ENCODE measurements at regions not wholly inside any gene's neighbourhood (a gene's known extent, or its start where the extent isn't known, plus 50 kb on each side); places are given as distances from the start of the nearest gene placed in this dataset.

DNA sequence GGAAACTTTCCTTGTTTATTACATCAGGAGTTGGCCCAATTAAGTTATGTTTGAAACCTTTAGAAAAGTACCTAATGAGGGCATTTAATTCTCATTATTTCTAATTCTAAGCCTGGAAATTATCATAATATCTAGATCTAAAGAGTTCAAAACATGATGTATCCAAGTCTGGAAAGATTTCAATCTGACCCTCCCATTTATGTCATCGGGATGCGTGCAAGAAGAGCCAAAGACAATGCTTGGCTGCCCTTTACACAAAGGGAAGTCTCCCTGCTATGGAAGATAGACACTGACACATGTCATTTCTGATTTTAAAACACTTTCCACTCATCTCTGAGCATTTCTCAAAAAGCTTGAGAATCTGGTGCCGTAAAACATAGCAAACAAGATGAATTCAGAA is 222.4 kb downstream of the ANTXR2 start:
- TF ChIP-seq, protein P1, sequence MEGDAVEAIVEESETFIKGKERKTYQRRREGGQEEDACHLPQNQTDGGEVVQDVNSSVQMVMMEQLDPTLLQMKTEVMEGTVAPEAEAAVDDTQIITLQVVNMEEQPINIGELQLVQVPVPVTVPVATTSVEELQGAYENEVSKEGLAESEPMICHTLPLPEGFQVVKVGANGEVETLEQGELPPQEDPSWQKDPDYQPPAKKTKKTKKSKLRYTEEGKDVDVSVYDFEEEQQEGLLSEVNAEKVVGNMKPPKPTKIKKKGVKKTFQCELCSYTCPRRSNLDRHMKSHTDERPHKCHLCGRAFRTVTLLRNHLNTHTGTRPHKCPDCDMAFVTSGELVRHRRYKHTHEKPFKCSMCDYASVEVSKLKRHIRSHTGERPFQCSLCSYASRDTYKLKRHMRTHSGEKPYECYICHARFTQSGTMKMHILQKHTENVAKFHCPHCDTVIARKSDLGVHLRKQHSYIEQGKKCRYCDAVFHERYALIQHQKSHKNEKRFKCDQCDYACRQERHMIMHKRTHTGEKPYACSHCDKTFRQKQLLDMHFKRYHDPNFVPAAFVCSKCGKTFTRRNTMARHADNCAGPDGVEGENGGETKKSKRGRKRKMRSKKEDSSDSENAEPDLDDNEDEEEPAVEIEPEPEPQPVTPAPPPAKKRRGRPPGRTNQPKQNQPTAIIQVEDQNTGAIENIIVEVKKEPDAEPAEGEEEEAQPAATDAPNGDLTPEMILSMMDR (IDR thresholded peaks at IDR 0.05; ENCODE audit: insufficient read depth, missing control alignments), result no peak
- DNase-seq (ENCODE audit: insufficient read length, low spot score) (no peak), FAIRE-seq (no peak)

DNA sequence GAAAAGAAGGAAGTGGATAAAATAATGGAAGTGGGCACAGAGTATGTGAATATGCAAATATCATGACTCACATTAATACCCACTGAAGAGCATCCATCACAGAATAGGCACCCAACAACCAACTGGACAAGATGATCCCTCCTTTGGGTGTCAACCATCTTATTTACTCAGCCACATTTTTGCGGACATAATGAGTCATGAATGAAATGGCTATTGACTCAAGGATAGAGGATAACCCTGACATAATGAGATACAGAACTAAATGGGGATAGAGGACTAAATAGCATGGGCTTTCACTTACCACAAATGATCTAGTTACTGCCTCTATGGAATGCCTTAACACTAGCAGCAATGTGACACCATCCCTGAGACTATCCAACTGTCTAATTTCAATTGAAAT is 224.7 kb downstream of the ANTXR2 start:
- TF ChIP-seq, protein P1 (IDR thresholded peaks at IDR 0.05; ENCODE audit: insufficient read depth, missing control alignments), result no peak
- no peak for FAIRE-seq
- no peak for DNase-seq (ENCODE audit: insufficient read length, low spot score)

DNA sequence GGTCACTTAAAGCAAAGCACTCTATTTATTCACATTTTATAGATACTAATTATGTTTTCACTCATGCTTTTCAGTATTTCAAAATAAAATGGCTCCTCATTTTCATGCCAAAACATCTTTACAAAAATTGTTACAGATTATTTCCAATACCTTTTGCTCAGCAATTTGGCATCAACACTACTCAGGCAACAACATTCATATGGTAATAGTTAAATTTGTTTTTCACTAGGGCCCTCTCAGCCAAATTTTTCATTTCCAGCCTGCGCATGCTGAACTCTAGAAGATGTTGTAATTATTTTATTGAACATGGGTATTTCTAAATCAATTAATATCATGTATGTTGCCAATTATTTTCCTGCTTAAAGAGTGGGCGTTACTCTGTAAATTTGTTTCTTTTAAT is 225.6 kb downstream of the ANTXR2 start:
- DNase-seq (ENCODE audit: insufficient read length, low spot score), result no peak
- no peak for FAIRE-seq
- TF ChIP-seq, protein P1 (IDR thresholded peaks at IDR 0.05; ENCODE audit: insufficient read depth, missing control alignments), result no peak

- TF ChIP-seq, protein P1 (IDR thresholded peaks at IDR 0.05; ENCODE audit: insufficient read depth, missing control alignments), result no peak
- DNase-seq (ENCODE audit: insufficient read length, low spot score), result no peak
- FAIRE-seq, result no peak
Measured at GRCh38 chr4:79842162-79842561, 230.9 kb downstream of the ANTXR2 start.

DNA sequence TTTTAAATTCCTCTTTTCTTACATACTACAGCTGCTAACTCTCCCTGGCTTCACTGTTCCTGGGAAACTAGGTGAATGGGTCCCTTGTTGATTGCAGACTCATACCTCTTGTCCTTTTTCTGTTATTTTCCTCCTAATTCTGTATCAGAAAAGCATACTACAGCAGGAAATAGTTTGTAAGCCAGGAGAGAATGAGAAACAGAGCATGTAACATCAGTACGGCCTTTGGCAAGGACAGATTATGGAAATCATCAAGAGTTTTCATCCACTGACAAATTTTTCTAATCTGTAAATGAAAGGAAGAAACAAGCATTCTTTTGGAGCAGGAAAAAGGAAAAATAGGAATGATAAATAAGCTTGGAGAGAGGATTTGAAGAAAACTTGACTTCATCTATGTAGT is 239.2 kb downstream of the ANTXR2 start:
- TF ChIP-seq, protein P1 (IDR thresholded peaks at IDR 0.05; ENCODE audit: insufficient read depth, missing control alignments), result no peak
- DNase-seq (ENCODE audit: insufficient read length, low spot score) (no peak), FAIRE-seq (no peak)

GRCh38 chr4:79831701-79832514 is 241.1 kb downstream of the ANTXR2 start:
- DNase-seq (ENCODE audit: insufficient read length, low spot score), result no peak
- TF ChIP-seq, protein P1 (IDR thresholded peaks at IDR 0.05; ENCODE audit: insufficient read depth, missing control alignments), result no peak
- no peak for FAIRE-seq

GRCh38 chr4:79831119-79831528 is 241.9 kb downstream of the ANTXR2 start:
- FAIRE-seq (no peak), DNase-seq (ENCODE audit: insufficient read length, low spot score) (no peak)
- TF ChIP-seq, protein P1 (IDR thresholded peaks at IDR 0.05; ENCODE audit: insufficient read depth, missing control alignments), result no peak
